Stimulated activated naive CD8-positive, alpha-beta T cell treated with anti-CD3 and anti-CD28 coated beads, Interleukin-15, Interleukin-2, amounts not matched to agents 100 ng/mL and 50 ng/mL, for 24 hours (primary cell): ENCODE measurements at regions not wholly inside any gene's neighbourhood (a gene's known extent, or its start where the extent isn't known, plus 50 kb on each side); places are given as distances from the start of the nearest gene placed in this dataset.

Experiments
- H3K27ac Mint-ChIP-seq: one replicate; pipeline ENCODE4 v1.8.0; 2021; ENCODE audit warnings: mild to moderate bottlenecking, mixed read lengths
- H3K27me3 Mint-ChIP-seq: one replicate; pipeline ENCODE4 v1.8.0; 2021; ENCODE audit warnings: mixed read lengths
- H3K36me3 Mint-ChIP-seq: one replicate; pipeline ENCODE4 v1.8.0; 2021; ENCODE audit warnings: low read depth, mixed read lengths
- H3K4me1 Mint-ChIP-seq: one replicate; pipeline ENCODE4 v1.8.0; 2021; ENCODE audit warnings: low read depth, mixed read lengths
- H3K4me3 Mint-ChIP-seq: one replicate; pipeline ENCODE4 v1.8.0; 2021; ENCODE audit warnings: mild to moderate bottlenecking, mixed read lengths
- H3K9me3 Mint-ChIP-seq: one replicate; pipeline ENCODE4 v1.8.0; 2021; ENCODE audit warnings: mixed read lengths

DNA sequence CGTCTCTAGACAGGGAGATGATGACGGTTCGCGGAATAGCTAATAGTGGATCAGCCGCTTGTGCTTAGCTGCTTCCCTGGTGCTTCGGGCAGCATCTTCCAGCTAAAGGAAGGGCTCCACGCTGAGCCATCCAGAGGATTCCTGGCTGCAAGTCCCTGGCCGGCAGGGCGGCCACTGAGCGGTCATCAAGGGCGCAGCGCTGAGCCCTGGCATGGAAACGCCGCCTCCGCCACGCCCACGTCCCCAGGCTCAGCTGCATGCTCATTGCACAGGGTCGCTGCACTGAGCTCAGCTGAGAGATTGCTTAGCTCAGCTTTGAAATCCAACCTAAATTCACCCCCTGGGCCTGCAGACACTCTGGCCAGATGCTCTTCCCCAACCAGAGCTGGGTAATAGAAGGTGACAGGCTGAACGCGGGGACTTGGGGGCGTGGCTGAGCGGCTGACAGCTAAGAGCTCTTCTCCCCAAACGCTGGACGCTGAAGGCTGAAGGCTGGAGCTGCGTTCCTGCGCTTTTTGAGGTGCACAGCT is 118.2 kb upstream of the KIT start:
- H3K4me3 Mint-ChIP-seq = no peak overlapping the region
- H3K36me3 Mint-ChIP-seq = no peaks in the 10 kb centered on the region
- peaks cover 19% of the 10 kb centered on the region for H3K27me3 Mint-ChIP-seq
- no peaks in the 10 kb centered on the region for H3K9me3 Mint-ChIP-seq
- no peak overlapping the region for H3K27ac Mint-ChIP-seq
- H3K4me1 Mint-ChIP-seq = no peaks in the 10 kb centered on the region

DNA sequence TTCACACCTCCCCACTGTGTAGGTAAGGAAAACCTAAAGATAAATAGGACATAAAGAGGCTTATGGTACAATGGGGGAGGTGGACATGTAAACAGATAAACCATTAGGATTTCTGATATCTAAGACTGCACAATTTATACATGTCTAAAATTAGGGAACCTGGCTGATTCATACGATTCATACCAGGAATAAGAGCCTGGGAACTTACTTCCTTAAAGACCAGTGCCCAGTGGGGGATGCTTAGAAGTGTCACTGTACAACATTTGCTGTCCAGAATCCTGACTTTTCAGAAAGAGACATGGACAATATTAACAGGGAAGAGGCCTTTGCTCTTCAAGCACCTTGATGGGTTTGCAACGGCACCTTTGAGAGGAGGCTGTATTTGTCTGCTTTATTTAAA is 116.8 kb upstream of the KIT start:
- Mint-ChIP-seq H3K27ac (no peak overlapping the region), H3K4me1 (no peaks in the 10 kb centered on the region), H3K9me3 (no peaks in the 10 kb centered on the region), H3K36me3 (no peaks in the 10 kb centered on the region), H3K27me3 (peaks cover 12% of the 10 kb centered on the region), H3K4me3 (no peak overlapping the region)

GRCh38 chr4:54541426-54542118 is 116.2 kb upstream of the KIT start:
- Mint-ChIP-seq H3K4me1 (no peaks in the 10 kb centered on the region), H3K27me3 (peaks cover 12% of the 10 kb centered on the region), H3K36me3 (no peaks in the 10 kb centered on the region), H3K9me3 (no peaks in the 10 kb centered on the region), H3K27ac (no peak overlapping the region), H3K4me3 (no peak overlapping the region)

- H3K36me3 Mint-ChIP-seq = no peaks in the 10 kb centered on the region
- no peaks in the 10 kb centered on the region for H3K4me1 Mint-ChIP-seq
- peaks cover 12% of the 10 kb centered on the region for H3K27me3 Mint-ChIP-seq
- no peak overlapping the region for H3K4me3 Mint-ChIP-seq
- H3K9me3 Mint-ChIP-seq = no peaks in the 10 kb centered on the region
- H3K27ac Mint-ChIP-seq = no peak overlapping the region
Measured at GRCh38 chr4:54542119-54542438, 115.7 kb upstream of the KIT start.

- Mint-ChIP-seq H3K27ac (no peak overlapping the region), H3K9me3 (no peaks in the 10 kb centered on the region), H3K27me3 (peaks cover 12% of the 10 kb centered on the region), H3K4me3 (no peak overlapping the region), H3K36me3 (no peaks in the 10 kb centered on the region), H3K4me1 (peaks cover 3% of the 10 kb centered on the region)
Measured at GRCh38 chr4:54542540-54543041, 115.2 kb upstream of the KIT start.

DNA sequence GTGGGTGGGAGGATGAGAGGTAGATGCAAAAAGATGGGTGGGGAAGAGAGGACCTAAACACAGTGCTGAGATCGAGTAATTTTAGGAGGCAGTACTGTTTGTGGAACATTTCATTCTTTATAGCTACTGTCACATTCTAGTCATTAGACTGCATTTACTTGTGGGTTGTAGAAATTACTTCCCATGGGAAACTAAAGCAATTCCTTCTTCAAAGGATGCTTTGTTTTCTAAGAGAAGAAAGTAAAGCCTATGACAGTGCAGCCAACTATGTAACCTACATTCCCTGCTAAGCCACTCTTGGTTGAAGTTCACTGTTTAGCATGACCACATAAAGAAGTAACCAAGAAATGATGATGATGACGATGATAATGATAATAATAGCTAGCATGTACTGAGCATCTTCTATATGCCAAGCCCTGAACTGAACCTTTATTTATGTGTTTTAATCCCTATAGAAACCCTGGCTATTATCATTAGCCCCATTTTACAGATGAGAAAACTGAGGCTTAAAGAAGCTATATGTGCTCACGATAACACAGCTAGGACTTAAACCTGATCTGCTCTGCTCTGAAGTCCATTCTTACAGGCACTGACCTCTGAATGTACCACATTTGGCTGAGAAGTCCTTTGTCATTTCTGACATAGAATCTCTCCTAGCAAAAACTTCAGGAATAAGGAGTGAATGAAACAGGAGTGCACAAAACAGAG is 114.5 kb upstream of the KIT start:
- H3K9me3 Mint-ChIP-seq = no peaks in the 10 kb centered on the region
- H3K36me3 Mint-ChIP-seq = no peaks in the 10 kb centered on the region
- H3K27ac Mint-ChIP-seq = no peak overlapping the region
- no peak overlapping the region for H3K4me3 Mint-ChIP-seq
- H3K4me1 Mint-ChIP-seq = peaks cover 3% of the 10 kb centered on the region
- peaks cover 12% of the 10 kb centered on the region for H3K27me3 Mint-ChIP-seq

GRCh38 chr4:54545663-54546424 is 111.9 kb upstream of the KIT start:
- Mint-ChIP-seq H3K4me3 (no peak overlapping the region), H3K27ac (no peak overlapping the region), H3K9me3 (no peaks in the 10 kb centered on the region), H3K36me3 (no peaks in the 10 kb centered on the region), H3K27me3 (peaks cover 9% of the 10 kb centered on the region), H3K4me1 (peaks cover 3% of the 10 kb centered on the region)

- Mint-ChIP-seq H3K36me3 (no peaks in the 10 kb centered on the region), H3K9me3 (no peaks in the 10 kb centered on the region), H3K4me1 (peaks cover 3% of the 10 kb centered on the region), H3K27ac (peak overlapping the region; percentile 84), H3K27me3 (no peaks in the 10 kb centered on the region), H3K4me3 (no peak overlapping the region)
Measured at GRCh38 chr4:54547299-54548097, 110.3 kb upstream of the KIT start.

DNA sequence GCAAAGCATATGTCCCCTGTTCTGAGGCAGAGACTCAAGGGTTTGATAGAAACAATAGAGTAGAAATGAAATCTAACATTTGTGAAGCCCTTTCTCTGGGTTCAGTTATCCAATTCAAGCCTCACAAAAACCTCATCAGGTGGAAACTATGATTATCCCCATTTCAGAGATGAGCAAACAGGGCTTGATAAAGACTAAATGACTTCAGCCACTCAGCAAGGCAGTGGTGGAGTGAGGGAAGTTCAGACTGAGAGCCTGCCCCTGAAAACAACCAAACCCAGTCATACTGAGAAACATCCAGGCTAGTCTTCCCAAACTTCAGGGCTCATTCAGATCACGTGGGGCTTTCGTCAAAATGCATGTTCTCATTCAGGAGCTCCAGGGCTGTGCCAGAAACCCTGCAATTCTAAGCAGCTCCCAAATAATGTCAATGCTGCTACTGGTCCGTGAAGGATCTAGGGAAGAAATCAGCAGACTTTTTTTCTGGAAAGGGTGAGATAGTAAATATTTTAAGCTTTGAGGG is 109.6 kb upstream of the KIT start:
- no peak overlapping the region for H3K4me3 Mint-ChIP-seq
- H3K27ac Mint-ChIP-seq = peak overlapping the region; percentile 27
- no peaks in the 10 kb centered on the region for H3K27me3 Mint-ChIP-seq
- H3K4me1 Mint-ChIP-seq = peaks cover 3% of the 10 kb centered on the region
- H3K36me3 Mint-ChIP-seq = no peaks in the 10 kb centered on the region
- H3K9me3 Mint-ChIP-seq = no peaks in the 10 kb centered on the region

- Mint-ChIP-seq H3K27me3 (no peaks in the 10 kb centered on the region), H3K36me3 (no peaks in the 10 kb centered on the region), H3K4me1 (peaks cover 3% of the 10 kb centered on the region), H3K9me3 (no peaks in the 10 kb centered on the region), H3K27ac (no peak overlapping the region), H3K4me3 (no peak overlapping the region)
Measured at GRCh38 chr4:54548831-54549460, 108.8 kb upstream of the KIT start.

DNA sequence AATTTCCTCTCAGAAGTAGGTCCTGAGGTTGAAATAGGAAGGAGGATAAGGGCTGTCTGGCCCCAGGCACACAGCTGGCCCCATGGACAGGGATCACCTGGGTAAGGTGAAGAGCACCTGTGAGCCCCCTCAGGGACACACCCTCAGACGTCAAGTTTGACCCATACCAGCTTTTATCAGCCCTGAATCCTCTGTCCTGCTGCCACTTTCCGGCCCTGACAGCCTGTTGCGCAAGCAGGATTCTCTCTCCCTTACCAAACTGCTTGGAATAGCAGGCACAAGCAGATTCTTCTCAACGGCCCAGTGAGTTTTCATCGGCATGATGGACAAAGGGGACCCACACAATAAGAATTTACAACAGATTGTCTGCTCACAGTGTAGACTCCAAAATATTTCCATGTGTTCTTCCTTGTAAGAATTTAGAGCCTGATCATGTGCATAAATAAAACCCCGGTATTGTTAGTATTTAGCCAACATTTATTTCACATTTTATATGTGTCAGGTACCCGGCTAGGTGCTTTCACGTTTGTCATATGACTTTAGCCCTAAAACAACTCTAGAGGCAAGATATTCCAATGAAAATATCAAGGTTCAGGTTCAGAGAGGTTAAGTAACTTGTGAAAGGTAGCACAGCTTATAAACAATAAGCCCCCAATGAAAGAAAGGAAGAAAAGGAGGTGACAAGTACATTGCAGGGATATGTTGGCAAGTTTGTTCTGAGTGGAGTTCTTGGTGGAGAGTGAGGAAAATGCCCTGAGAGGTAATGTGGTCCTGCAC is 107.2 kb upstream of the KIT start:
- H3K27ac Mint-ChIP-seq = no peak overlapping the region
- H3K9me3 Mint-ChIP-seq = no peaks in the 10 kb centered on the region
- no peaks in the 10 kb centered on the region for H3K36me3 Mint-ChIP-seq
- H3K4me1 Mint-ChIP-seq = peaks cover 3% of the 10 kb centered on the region
- no peaks in the 10 kb centered on the region for H3K27me3 Mint-ChIP-seq
- H3K4me3 Mint-ChIP-seq = no peak overlapping the region

GRCh38 chr4:54553001-54553400 is 104.8 kb upstream of the KIT start:
- Mint-ChIP-seq H3K9me3 (no peaks in the 10 kb centered on the region), H3K4me3 (no peak overlapping the region), H3K4me1 (no peaks in the 10 kb centered on the region), H3K27me3 (peaks cover 4% of the 10 kb centered on the region), H3K36me3 (no peaks in the 10 kb centered on the region), H3K27ac (no peak overlapping the region)

DNA sequence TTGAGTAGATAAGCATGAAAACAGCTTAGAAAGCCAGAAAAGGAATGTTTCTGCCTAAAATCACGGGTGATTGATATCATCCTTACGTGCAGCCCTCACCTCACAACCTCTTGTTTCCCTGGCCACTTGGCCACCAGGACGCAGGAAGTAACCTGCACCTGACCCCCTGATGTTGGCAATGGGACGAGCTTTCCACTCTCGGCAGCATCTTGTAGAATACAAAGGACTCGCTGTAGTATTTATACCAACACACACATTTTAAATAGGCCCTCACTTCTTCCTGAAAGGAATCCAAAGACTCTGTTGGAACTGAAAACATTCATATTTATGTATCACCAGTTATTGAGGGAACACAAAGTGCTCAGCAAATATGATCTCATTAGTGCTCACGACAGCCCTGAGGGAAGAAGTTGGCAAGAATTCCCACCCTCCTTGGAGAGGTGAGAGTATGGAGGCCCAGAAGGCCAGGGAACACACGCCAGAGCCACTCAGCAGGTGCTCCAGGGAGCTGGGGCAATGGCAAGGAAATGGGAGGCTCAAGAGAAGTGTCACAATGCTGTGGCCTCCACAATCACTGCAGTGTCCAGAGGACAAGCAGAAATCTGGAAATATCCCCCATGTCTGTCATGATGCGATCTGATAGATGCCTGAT is 103.3 kb upstream of the KIT start:
- Mint-ChIP-seq H3K27ac (no peak overlapping the region), H3K36me3 (no peaks in the 10 kb centered on the region), H3K4me3 (no peak overlapping the region), H3K9me3 (no peaks in the 10 kb centered on the region), H3K27me3 (peaks cover 12% of the 10 kb centered on the region), H3K4me1 (no peaks in the 10 kb centered on the region)
